AG08395 (cell line): ENCODE measurements at regions not wholly inside any gene's neighbourhood (a gene's known extent, or its start where the extent isn't known, plus 50 kb on each side); places are given as distances from the start of the nearest gene placed in this dataset.
"Not testable (repeated sequence)": the region's sequence is repeated elsewhere in the genome, so short reads cannot be mapped to it uniquely, and the experiment has no call there.

Experiments used
- DNase-seq: peaks from one replicate; pipeline ENCODE4 v3.0.0; 2012; ENCODE audit warnings: mixed read lengths, low spot score

GRCh38 chr5:96483878-96484277 is 50.8 kb upstream of the PCSK1 start:
- DNase-seq, result peak; percentile 11

DNA sequence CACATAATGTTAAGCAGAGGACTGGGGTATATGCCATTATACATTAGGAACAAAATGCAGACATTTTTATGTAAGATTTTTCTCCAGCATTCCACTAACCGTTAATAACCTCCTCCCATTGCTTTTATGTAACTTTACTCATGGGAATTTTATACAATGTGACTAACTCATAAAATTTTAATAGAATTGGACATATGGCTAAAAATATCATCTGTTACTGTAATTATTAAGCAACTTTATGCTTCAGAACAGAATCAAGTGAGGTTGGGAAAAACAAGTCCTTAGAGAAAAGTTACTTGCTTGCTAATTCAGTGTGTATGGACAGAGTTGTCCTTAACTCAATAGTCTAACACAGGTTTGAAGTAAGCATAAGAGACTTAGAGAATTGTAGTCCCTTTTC is 54.8 kb upstream of the PCSK1 start:
- DNase-seq, result no peak

DNA sequence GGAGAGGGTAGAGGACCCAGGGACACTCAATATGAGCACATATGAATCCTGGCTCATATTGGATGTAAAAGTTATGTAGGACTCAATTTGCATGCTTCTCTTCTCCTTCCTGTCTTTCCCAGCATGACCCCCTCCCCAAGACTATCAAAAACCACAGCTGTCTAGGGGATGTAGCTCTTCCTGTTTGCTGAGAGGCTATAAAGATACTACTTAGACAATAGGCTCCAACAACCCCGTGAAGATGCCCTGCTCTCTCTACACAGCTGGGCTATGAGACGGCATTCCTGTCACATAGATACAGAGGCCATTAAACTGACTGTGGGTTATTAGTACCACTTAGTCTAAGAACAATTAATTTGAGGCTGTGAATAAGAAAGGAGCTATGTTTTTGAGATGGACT is 56.5 kb upstream of the PCSK1 start:
- DNase-seq, result no peak

DNA sequence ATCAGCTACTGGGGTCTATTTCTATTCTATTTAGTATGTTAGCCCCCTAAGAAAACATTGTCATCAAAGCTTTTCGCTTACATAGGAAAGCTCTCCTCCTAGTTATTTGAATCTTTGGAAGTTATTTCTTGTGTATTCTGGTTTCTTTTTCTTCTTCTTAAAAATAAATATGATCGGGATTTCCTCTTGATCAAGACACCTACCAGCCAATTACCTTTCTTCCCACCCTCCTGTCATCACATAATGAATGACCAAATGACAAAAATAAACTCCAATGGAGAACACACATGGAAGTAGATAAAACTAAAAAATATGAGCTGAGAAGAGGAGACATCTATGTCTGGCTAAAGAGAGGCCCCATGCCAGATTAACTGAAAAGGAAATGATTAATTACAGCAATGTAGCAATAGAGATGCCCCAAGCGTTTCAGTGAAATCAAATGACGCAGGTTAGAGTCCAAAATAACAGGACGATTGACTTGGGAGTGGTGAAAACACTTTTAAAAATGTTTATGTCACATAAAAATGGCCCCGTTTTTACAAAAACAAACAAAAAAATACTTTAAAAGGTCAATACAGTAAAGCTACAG is 59.5 kb upstream of the PCSK1 start:
- DNase-seq, result no peak

- no peak for DNase-seq
Measured at GRCh38 chr5:96493219-96493790, 60.3 kb upstream of the PCSK1 start.

DNA sequence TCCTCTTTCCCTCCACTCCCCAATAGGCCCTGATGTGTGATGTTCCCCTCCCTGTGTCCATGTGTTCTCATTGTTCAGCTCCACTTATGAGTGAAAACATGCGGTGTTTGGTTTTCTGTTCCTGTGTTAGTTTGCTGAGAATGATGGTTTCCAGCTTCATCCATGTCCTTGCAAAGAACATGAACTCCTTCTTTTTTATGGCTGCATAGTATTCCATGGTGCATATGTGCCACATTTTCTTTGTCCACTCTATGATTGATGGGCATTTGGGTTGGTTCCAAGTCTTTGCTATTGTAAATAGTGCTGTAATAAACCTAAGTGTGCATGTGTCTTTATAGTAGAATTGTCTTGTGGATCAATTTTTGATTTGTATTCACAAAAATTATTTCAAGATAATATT is 62.4 kb upstream of the PCSK1 start:
- not testable (repeated sequence) for DNase-seq

GRCh38 chr5:96497027-96497426 is 64.0 kb upstream of the PCSK1 start:
- DNase-seq, result not testable (repeated sequence)

GRCh38 chr5:96499753-96500345 is 66.8 kb upstream of the PCSK1 start:
- no peak for DNase-seq

GRCh38 chr5:96501991-96502646 is 69.1 kb upstream of the PCSK1 start:
- DNase-seq, result no peak

DNA sequence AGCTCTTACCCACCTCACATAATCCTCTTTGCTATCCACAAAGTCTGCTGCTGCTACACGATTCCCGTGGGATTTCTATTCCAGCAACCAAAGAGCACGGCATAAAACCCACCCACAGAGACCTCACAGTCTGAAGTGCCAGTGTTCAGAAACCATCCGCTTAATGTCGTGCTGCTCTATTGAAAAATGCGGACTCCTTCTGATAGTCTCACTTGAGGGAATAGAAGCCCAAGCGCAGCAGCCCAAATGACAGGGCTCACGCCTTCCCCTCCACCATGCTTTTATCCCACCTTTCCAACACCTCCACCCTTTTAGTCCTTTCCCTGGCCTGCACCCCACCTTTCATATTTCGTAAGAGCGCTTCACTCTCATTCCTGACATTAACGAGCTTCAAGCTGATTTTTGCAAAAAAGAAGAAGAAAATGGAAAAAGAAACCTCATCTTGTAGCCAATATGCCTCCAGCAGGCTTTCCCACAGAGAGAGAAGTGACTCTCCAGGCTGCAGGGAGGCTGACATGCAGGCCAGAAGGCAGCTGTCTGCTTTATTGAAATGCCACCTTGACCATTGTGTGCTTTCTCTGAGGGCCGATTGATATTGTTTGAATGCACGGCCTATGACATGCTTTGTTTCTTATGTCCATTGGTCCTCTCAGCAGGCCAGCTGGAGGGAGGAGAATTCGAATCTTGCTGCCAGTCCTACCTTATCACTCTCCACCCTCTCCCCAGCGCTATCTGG is 70.6 kb upstream of the PCSK1 start:
- DNase-seq, result no peak

DNA sequence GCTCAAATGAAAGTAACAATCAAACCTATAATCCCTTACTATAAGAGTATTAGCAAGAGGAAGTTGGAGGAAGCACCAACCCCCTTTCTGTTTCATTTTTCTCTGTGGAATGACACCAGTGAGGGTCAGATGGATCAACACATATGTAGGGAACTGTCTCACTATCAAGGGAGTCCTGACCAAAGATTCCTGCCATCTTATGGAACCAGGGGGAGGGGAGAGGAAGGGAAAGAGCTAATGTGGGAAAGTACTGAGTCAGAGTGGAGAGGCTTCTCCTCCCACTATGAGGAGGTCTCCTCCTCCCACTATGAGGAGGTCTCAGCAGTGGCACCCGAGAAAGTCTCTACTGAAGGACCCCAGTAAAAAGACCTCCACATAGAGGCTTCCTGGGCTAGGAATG is 73.3 kb upstream of the PCSK1 start:
- DNase-seq, result no peak

DNA sequence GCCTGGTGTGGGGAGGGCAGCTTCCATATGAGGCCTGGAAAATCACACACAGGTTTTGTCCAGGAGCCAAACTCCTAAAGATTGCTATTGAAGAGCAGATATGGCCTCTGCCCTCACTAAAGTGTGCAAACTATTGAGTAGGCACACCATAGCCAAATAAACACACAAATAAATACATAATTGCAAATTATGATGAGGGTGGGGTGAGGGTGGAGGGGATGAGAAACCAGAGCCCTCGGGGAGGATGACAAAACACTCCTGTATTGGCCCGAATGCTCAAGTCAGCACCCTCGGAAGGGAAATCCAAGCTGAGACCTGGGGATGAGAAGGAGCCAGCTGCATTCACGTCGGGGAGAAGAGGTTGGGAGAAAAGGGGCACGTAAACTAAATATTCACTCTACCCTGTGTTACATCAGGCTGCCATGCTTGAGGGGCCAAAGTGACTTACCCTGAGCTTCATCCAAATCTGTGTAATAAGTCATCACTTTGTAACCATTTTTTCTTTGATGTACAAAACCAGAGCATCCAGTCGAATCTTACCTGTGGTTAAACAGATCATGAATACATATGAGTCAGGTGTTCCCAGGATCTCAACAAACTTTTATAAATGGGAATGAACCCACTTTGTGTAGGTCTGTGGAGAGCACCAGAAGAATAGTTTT is 73.9 kb upstream of the PCSK1 start:
- no peak for DNase-seq

GRCh38 chr5:96509316-96509715 is 76.3 kb upstream of the PCSK1 start:
- no peak for DNase-seq

DNA sequence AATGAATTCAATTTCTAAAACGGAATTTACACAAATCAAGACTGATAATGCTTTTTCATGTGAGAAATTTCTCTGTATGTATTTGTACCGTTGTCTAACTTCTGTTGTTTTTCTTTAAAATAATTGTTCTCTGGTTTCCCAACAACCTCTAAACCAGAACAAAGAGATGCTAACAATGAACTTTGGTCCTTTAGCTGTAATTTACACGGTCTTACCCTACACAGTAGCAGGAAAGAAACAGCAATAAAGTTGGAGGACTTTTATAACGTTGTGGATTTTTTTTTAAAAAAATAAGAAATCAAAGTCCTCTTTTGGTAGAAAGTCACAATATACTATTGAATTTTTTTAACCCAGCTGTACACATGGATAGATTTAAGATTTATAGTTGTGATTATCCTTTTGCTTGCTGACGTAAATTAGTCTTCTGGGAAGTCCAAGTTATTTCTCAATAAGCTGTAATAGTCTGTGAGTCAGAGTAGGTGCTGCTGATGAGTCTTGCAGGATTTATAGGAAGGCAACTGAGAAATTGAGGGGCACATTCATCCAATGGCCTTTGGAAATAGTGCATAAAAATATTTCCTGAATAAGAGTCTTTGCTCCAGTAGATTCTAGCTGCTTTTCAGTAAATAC is 76.8 kb upstream of the PCSK1 start:
- DNase-seq, result peak; percentile 83

GRCh38 chr5:96516631-96517071 is 83.6 kb upstream of the PCSK1 start:
- peak; percentile 19 for DNase-seq

- DNase-seq, result peak; percentile 15
Measured at GRCh38 chr5:96517295-96517694, 84.2 kb upstream of the PCSK1 start.

- DNase-seq, result no peak
Measured at GRCh38 chr5:96520345-96520744, 87.3 kb upstream of the PCSK1 start.

- DNase-seq, result no peak
Measured at GRCh38 chr5:96522635-96523355, 89.7 kb upstream of the PCSK1 start.

DNA sequence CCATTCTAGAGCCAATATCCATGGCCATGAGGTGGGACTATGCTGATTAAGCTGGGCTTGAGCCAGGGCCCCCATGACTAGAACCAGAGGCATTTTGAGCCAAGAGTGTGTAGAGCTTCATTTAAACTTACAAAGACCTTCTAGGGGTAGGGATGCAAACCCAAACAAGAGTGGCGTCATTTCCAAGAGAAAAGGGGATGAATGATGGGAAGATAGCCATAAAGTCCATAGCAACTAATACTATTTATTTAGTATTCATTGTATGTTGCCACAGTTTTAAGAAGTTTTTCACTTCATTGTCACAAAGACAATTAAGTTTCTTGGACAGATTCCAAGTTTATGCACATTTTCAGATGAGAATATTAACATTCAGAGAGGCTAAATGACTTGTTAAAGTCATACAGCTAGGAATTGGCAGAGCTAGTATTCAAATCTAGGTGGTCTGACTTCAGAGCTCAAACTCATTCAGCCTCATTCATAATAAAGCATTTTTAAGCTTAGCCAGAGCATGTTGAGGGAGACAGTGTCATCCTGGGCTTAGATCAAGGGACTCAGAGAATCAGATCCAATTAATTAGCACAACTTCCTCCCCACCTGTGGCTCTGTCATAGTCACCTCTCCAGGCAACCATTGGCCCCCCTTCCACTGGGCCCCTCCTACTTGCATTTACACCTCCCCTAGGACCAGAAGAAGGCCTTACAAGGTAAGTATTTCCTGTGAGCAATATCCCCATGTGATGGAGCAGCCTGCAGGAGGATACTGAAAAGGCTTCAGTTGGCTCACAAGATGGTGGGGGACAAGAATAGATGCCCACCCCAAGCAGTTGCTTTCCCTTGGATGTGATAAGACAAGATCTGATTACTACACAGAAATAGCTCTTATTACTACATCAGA is 95.0 kb upstream of the PCSK1 start:
- DNase-seq, result no peak
